B cell (primary cell): ENCODE measurements at regions not wholly inside any gene's neighbourhood (a gene's known extent, or its start where the extent isn't known, plus 50 kb on each side); places are given as distances from the start of the nearest gene placed in this dataset.

Experiments used
- ATAC-seq: fragments of 200-7000 bp; cut with Tn5 transposase; one replicate; pipeline ENCODE4 v1.10.0; 2021; ENCODE audit warnings: low read depth, mild to moderate bottlenecking, moderate number of reproducible peaks, moderate library complexity
- CTCF ChIA-PET: fragments of 350-600 bp; sonication (Branson Sonifier 250); formaldehyde crosslinking; loops from one replicate; lab custom pipeline; 2021; ENCODE audit warnings: antibody characterized with exemption, inconsistent platforms; lab: Charles Lee
- POLR2A ChIA-PET: fragments of 350-600 bp; sonication (Branson Sonifier 250); formaldehyde crosslinking; loops from one replicate; lab custom pipeline; 2021; ENCODE audit warnings: antibody characterized with exemption; lab: Charles Lee
- DNase-seq: peaks from one replicate; pipeline ENCODE4 v3.0.0; 2013
- H2AFZ ChIP-seq: 2 replicates; pipeline ENCODE4 v1.6.1; 2012; ENCODE audit warnings: mild to moderate bottlenecking, low read depth, low read length; ENCODE audit not compliant: insufficient read depth, poor library complexity, severe bottlenecking
- H3K27ac ChIP-seq, 2 donors: 1 replicate in 1 of 2; 2 replicates in 1 of 2; pipeline ENCODE4 v1.5.1; 2012 to 2013; ENCODE audit warnings: low read length in 2 of 2, mild to moderate bottlenecking in 2 of 2, moderate library complexity in 1 of 2
- H3K27me3 ChIP-seq, 4 experiments: fragments of 200-600 bp in 1 of 4; sonication (generic) in 1 of 4; replicated peaks in 1 of 4; 1 replicate in 2 of 4; 2 replicates in 2 of 4; pipeline versions ENCODE4 v1.6.1 to v1.7.0; 2013 to 2016; ENCODE audit warnings: low read length in 3 of 4, mild to moderate bottlenecking in 2 of 4, mixed read lengths in 1 of 4, moderate library complexity in 1 of 4; ENCODE audit not compliant: insufficient read depth in 4 of 4, control insufficient read depth in 3 of 4; ENCODE audit errors: control extremely low read depth in 1 of 4
- H3K36me3 ChIP-seq, 2 experiments: replicated peaks in 1 of 2; 1 replicate in 1 of 2; 2 replicates in 1 of 2; pipeline versions ENCODE4 v1.6.1 to v1.7.1; 2013; ENCODE audit warnings: low read length in 1 of 2; ENCODE audit not compliant: insufficient read depth in 2 of 2, control insufficient read depth in 1 of 2; ENCODE audit errors: control extremely low read depth in 1 of 2, extremely low read depth in 1 of 2
- H3K4me1 ChIP-seq, 2 donors: fragments of 200-600 bp in 1 of 2; sonication (generic) in 1 of 2; 1 replicate in 1 of 2; 2 replicates in 1 of 2; pipeline versions ENCODE4 v1.5.1 to v1.6.1; 2013 to 2017; ENCODE audit warnings: low read length in 2 of 2; ENCODE audit not compliant: control insufficient read depth in 2 of 2, insufficient read depth in 2 of 2
- H3K4me2 ChIP-seq: replicated peaks from 2 replicates; pipeline ENCODE3; 2012; ENCODE audit warnings: mild to moderate bottlenecking, low read depth, low read length; ENCODE audit not compliant: poor library complexity, severe bottlenecking
- H3K4me3 ChIP-seq, 5 experiments: fragments of 200-600 bp in 1 of 5; sonication (generic) in 1 of 5; 1 replicate in 3 of 5; 2 replicates in 2 of 5; pipeline versions ENCODE4 v1.5.1 to v1.7.0; 2011 to 2016; ENCODE audit warnings: low read length in 4 of 5, mild to moderate bottlenecking in 4 of 5, low read depth in 2 of 5, control low read depth in 1 of 5, moderate library complexity in 1 of 5; ENCODE audit not compliant: insufficient read depth in 1 of 5; ENCODE audit errors: control extremely low read depth in 1 of 5, extremely low read depth in 1 of 5
- H3K79me2 ChIP-seq: fragments of 200-600 bp; sonication (generic); one replicate; pipeline ENCODE4 v1.6.0; 2016; ENCODE audit warnings: low read length; ENCODE audit not compliant: control insufficient read depth, insufficient read depth
- H3K9ac ChIP-seq: fragments of 200-600 bp; sonication (generic); 2 replicates; pipeline ENCODE4 v1.6.1; 2017; ENCODE audit warnings: mild to moderate bottlenecking, low read length, moderate library complexity
- H3K9me3 ChIP-seq, 3 donors: one replicate each; pipeline versions ENCODE4 v1.6.1 to v1.7.1; 2013; ENCODE audit warnings: low read length in 2 of 3; ENCODE audit not compliant: control insufficient read depth in 2 of 3, insufficient read depth in 1 of 3; ENCODE audit errors: control extremely low read depth in 1 of 3
- H4K20me1 ChIP-seq: 2 replicates; pipeline ENCODE4 v1.6.0; 2012; ENCODE audit warnings: mild to moderate bottlenecking, low read length; ENCODE audit not compliant: insufficient read depth, control insufficient read depth, poor library complexity, severe bottlenecking
- H3K27ac Mint-ChIP-seq: one replicate; pipeline ENCODE4 v1.8.0; 2021; ENCODE audit warnings: mixed read lengths
- H3K27me3 Mint-ChIP-seq: one replicate; pipeline ENCODE4 v1.8.0; 2021; ENCODE audit warnings: mixed read lengths
- H3K4me1 Mint-ChIP-seq: one replicate; pipeline ENCODE4 v1.8.0; 2021; ENCODE audit warnings: mixed read lengths
- H3K4me3 Mint-ChIP-seq: one replicate; pipeline ENCODE4 v1.8.0; 2021; ENCODE audit warnings: mixed read lengths
- H3K9me3 Mint-ChIP-seq: one replicate; pipeline ENCODE4 v1.8.0; 2022; ENCODE audit warnings: mixed read lengths; ENCODE audit not compliant: insufficient read depth
- CTCF ChIP-seq: fragments of 200-600 bp; IDR thresholded peaks from one replicate; pipeline ENCODE4 v1.8.0; 2022; ENCODE audit warnings: antibody characterized with exemption, mild to moderate bottlenecking
- EZH2 ChIP-seq: IDR thresholded peaks from 2 replicates; pipeline ENCODE4 v1.6.1; 2012; ENCODE audit warnings: borderline replicate concordance, low read depth, mild to moderate bottlenecking, moderate library complexity, low read length; ENCODE audit not compliant: insufficient read depth, poor library complexity, severe bottlenecking
- WGBS: methylation state at CpG from one replicate; pipeline ENCODE4 v1.1.5; 2013; ENCODE audit warnings: missing lambda C conversion rate; ENCODE audit not compliant: insufficient coverage; 5-methylcytosine and 5-hydroxymethylcytosine counted together
- intact Hi-C: fragments of 100-400 bp; cut with micrococcal nuclease; formaldehyde crosslinking; loops from one replicate; pipeline ENCODE4 v1.10.0; 2022

- Mint-ChIP-seq H3K9me3 (peaks cover 6% of the 10 kb centered on the region), H3K27ac (no peak overlapping the region), H3K27me3 (no peaks in the 10 kb centered on the region), H3K4me1 (peaks cover under 1% of the 10 kb centered on the region), H3K4me3 (no peak overlapping the region)
- no peak overlapping the region for H2AFZ ChIP-seq
- H3K36me3 ChIP-seq: no peaks in the 10 kb centered on the region
- H3K9me3 ChIP-seq: peaks cover 0 to 3% (median 2%) of the 10 kb centered on the region in 3 donors
- no peak overlapping the region for H3K27ac ChIP-seq
- H3K27me3 ChIP-seq: no peaks in the 10 kb centered on the region
- H3K4me2 ChIP-seq: no peak overlapping the region
- intact Hi-C loops: no loop called here
- no peak for TF ChIP-seq CTCF
- no peak for TF ChIP-seq EZH2
- ChIA-PET CTCF (no interaction called here), POLR2A (no interaction called here)
- no peaks in the 10 kb centered on the region for H3K79me2 ChIP-seq
- no peak overlapping the region for H3K4me3 ChIP-seq
- no peak overlapping the region for H3K9ac ChIP-seq
- no peaks in the 10 kb centered on the region for H3K4me1 ChIP-seq
- H4K20me1 ChIP-seq: no peaks in the 10 kb centered on the region
- ATAC-seq (no peak), DNase-seq (no peak)
Observed at GRCh38 chr3:30307372-30307950, 298.9 kb upstream of the TGFBR2 start.

- ChIA-PET CTCF (interaction anchor here (1.0 kb wide), 1 partner anchor 109 kb away, joined by 3 read pairs; no protein-coding TSS in a partner anchor), POLR2A (no interaction called here)
- peaks cover 1% of the 10 kb centered on the region for H3K4me1 Mint-ChIP-seq
- ATAC-seq (no peak), DNase-seq (no peak)
- Histone ChIP-seq H3K9me3 (peaks cover 0 to 3% (median 1%) of the 10 kb centered on the region in 3 donors), H3K27ac (no peak overlapping the region), H3K4me3 (no peak overlapping the region), H3K79me2 (no peaks in the 10 kb centered on the region), H2AFZ (no peak overlapping the region), H3K9ac (no peak overlapping the region), H3K27me3 (no peaks in the 10 kb centered on the region), H4K20me1 (no peaks in the 10 kb centered on the region), H3K4me2 (no peak overlapping the region), H3K36me3 (no peaks in the 10 kb centered on the region), H3K4me1 (no peaks in the 10 kb centered on the region)
- intact Hi-C loops: no loop called here
- H3K4me3 Mint-ChIP-seq: no peak overlapping the region
- TF ChIP-seq EZH2: no peak
- no peak for TF ChIP-seq CTCF
- H3K27ac Mint-ChIP-seq: no peak overlapping the region
- WGBS: 100% methylated on average over 1 of the region's 1 CpG
- H3K27me3 Mint-ChIP-seq: no peaks in the 10 kb centered on the region
- peaks cover 6% of the 10 kb centered on the region for H3K9me3 Mint-ChIP-seq
Observed at GRCh38 chr3:30308131-30308530, 298.3 kb upstream of the TGFBR2 start.
